ENCODE measurements at regions not wholly inside any gene's neighbourhood (a gene's known extent, or its start where the extent isn't known, plus 50 kb on each side); places are given as distances from the start of the nearest gene placed in this dataset.

DNA sequence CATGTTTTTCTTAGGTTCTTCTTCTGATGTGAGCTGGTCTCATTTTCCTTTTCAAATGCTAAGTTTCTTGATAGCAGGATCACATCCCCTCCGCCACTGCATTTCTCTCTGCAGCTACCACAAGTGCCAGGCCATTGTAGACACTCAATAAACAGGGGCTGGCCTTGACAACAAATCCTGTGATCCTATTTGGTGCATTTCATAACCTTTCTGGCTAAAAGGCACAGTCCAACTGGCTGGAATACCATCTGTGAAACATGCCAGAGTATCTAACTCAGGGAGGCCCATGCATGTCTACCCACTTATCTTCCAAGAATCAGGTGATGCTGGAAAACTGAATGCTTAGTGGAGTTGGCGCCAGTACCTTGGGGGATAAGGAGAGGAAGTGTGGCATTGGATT is 85.2 kb upstream of the NR2F2 start:
- no peak for TF ChIP-seq CTCF (IDR thresholded peaks at IDR 0.05; ENCODE audit: borderline replicate concordance)
- Histone ChIP-seq H3K4me1 (no peaks in the 10 kb centered on the region), H3K36me3 (peaks cover 6% of the 10 kb centered on the region), H3K27me3 (ENCODE audit: low read depth) (no peaks in the 10 kb centered on the region), H3K9me3 (replicated peaks) (peaks cover 25% of the 10 kb centered on the region), H3K27ac (replicated peaks) (no peak overlapping the region), H3K4me3 (no peak overlapping the region)
- no peak for DNase-seq
- intact Hi-C loops (cut with micrococcal nuclease), result no loop called here

DNA sequence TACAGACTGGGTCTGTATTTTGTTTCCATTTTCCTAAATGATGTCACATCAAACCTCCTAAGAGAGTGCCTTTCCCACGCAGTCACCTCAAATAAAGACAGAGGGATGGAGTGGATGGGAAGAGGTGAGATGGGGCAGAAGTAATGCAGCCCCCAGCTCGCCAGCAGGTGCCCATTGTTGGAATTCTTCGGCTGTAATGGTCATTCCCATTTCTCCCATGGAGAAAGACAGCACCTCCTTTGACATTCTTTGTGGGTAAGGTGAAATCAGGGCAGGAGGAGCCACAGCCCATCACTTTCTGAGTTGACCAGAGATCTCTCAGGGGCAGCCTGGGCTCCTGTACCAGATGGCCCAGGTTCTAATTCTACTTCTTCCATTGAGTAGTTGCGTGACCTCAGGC is 84.4 kb upstream of the NR2F2 start:
- Histone ChIP-seq H3K27me3 (ENCODE audit: low read depth) (no peaks in the 10 kb centered on the region), H3K9me3 (replicated peaks) (peaks cover 16% of the 10 kb centered on the region), H3K4me3 (no peak overlapping the region), H3K27ac (replicated peaks) (no peak overlapping the region), H3K36me3 (peaks cover 8% of the 10 kb centered on the region), H3K4me1 (no peaks in the 10 kb centered on the region)
- intact Hi-C loops (cut with micrococcal nuclease), result no loop called here
- DNase-seq, result no peak
- TF ChIP-seq CTCF (IDR thresholded peaks at IDR 0.05; ENCODE audit: borderline replicate concordance), result no peak

- no peak for TF ChIP-seq CTCF (IDR thresholded peaks at IDR 0.05; ENCODE audit: borderline replicate concordance)
- H3K27ac ChIP-seq (replicated peaks), result no peak overlapping the region
- DNase-seq, result no peak
- H3K4me3 ChIP-seq, result no peak overlapping the region
- intact Hi-C loops (cut with micrococcal nuclease), result no loop called here
- no peaks in the 10 kb centered on the region for H3K4me1 ChIP-seq
- H3K36me3 ChIP-seq, result peaks cover 15% of the 10 kb centered on the region
- no peaks in the 10 kb centered on the region for H3K27me3 ChIP-seq (ENCODE audit: low read depth)
- H3K9me3 ChIP-seq (replicated peaks), result peaks cover 12% of the 10 kb centered on the region
Measured at GRCh38 chr15:96247621-96248305, 82.7 kb upstream of the NR2F2 start.

DNA sequence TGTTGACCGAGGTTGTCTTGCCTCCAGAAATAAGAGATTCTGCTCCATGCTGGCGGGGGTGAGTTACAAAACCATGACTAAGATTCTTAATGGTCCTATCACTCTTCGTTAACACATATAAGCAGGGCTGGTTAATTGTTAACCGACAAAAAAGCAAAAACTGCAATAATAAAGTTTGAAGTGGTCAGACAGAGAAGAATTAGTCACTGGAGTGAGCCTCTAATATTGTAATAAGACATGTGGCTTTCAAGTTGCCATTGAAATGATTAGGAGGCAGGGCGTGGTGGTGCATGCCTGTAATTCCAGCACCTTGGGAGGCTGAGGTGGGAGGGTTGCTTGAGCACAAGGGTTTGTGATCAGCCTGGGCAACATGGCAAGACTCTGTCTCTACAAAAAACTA is 78.4 kb upstream of the NR2F2 start:
- intact Hi-C loops (cut with micrococcal nuclease), result no loop called here
- no peak for DNase-seq
- Histone ChIP-seq H3K9me3 (replicated peaks) (peaks cover 7% of the 10 kb centered on the region), H3K4me1 (no peaks in the 10 kb centered on the region), H3K36me3 (peaks cover 13% of the 10 kb centered on the region), H3K27ac (replicated peaks) (no peak overlapping the region), H3K27me3 (ENCODE audit: low read depth) (no peaks in the 10 kb centered on the region), H3K4me3 (no peak overlapping the region)
- TF ChIP-seq CTCF (IDR thresholded peaks at IDR 0.05; ENCODE audit: borderline replicate concordance), result no peak

- TF ChIP-seq CTCF (IDR thresholded peaks at IDR 0.05; ENCODE audit: borderline replicate concordance), result no peak
- H3K4me3 ChIP-seq, result no peak overlapping the region
- DNase-seq, result no peak
- H3K4me1 ChIP-seq, result no peaks in the 10 kb centered on the region
- H3K9me3 ChIP-seq (replicated peaks), result no peaks in the 10 kb centered on the region
- intact Hi-C loops (cut with micrococcal nuclease), result no loop called here
- no peak overlapping the region for H3K27ac ChIP-seq (replicated peaks)
- no peaks in the 10 kb centered on the region for H3K27me3 ChIP-seq (ENCODE audit: low read depth)
- peaks cover 9% of the 10 kb centered on the region for H3K36me3 ChIP-seq
Measured at GRCh38 chr15:96253006-96253747, 77.3 kb upstream of the NR2F2 start.

Measured in left ventricle myocardium inferior (tissue), 1 donor.